Glutamatergic neuron (in vitro differentiated cells): ENCODE measurements at regions not wholly inside any gene's neighbourhood (a gene's known extent, or its start where the extent isn't known, plus 50 kb on each side); places are given as distances from the start of the nearest gene placed in this dataset.

Source experiments
- DNase-seq: peaks from one replicate; pipeline ENCODE4 v3.0.0; 2022
- H3K27ac Mint-ChIP-seq: one replicate; pipeline ENCODE4 v1.8.0; 2020; ENCODE audit warnings: mild to moderate bottlenecking, mixed read lengths, inconsistent platforms; ENCODE audit not compliant: unreplicated experiment
- H3K27me3 Mint-ChIP-seq: one replicate; pipeline ENCODE4 v1.8.0; 2020; ENCODE audit warnings: mild to moderate bottlenecking, moderate library complexity, mixed read lengths, inconsistent platforms; ENCODE audit not compliant: unreplicated experiment
- H3K36me3 Mint-ChIP-seq: one replicate; pipeline ENCODE4 v1.8.0; 2020; ENCODE audit warnings: mild to moderate bottlenecking, mixed read lengths, inconsistent platforms; ENCODE audit not compliant: unreplicated experiment
- H3K4me1 Mint-ChIP-seq: one replicate; pipeline ENCODE4 v1.8.0; 2020; ENCODE audit warnings: mild to moderate bottlenecking, low read depth, mixed read lengths, inconsistent platforms; ENCODE audit not compliant: unreplicated experiment
- H3K4me3 Mint-ChIP-seq: one replicate; pipeline ENCODE4 v1.8.0; 2020; ENCODE audit warnings: mild to moderate bottlenecking, mixed read lengths, inconsistent platforms; ENCODE audit not compliant: unreplicated experiment
- H3K9me3 Mint-ChIP-seq: one replicate; pipeline ENCODE4 v1.8.0; 2020; ENCODE audit warnings: mild to moderate bottlenecking, moderate library complexity, mixed read lengths, inconsistent platforms; ENCODE audit not compliant: unreplicated experiment
- TF ChIP-seq, protein P1 (sequence below): fragments of 200-600 bp; sonication (generic); IDR thresholded peaks from one replicate; pipeline ENCODE4 v1.5.0; 2021; ENCODE audit not compliant: partially characterized antibody, unreplicated experiment

DNA sequence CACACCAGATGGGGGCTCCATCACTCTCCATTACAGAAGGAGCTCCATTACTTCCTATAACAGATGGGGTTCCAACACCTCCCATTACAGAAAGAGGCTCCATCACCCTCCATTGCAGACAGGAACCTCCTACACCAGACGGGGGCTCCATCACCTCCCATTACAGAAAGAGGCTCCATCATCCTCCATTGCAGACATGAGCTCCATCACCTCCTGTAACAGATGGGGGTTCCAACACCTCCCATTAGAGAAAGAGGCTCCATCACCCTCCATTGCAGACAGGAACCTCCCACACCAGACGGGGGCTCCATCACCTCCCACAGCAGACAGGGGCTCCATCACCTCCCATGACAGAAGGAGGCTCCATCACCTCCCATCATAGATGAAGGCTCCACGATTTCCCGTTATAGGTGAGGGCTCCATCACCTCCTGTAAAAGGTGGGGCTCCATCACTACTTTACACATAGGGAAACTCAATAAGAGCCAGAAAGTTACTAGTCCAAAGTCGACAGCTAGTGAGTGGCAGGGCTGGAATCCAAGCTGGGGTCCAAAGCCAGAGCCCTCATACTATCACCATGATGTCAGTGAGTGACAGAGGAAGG is 224.8 kb downstream of the RBFOX3 start:
- DNase-seq, result no peak
- Mint-ChIP-seq H3K9me3 (peaks cover 28% of the 10 kb centered on the region), H3K4me1 (peaks cover 35% of the 10 kb centered on the region), H3K27me3 (peaks cover 21% of the 10 kb centered on the region), H3K27ac (no peak overlapping the region), H3K4me3 (no peak overlapping the region), H3K36me3 (peaks cover 1% of the 10 kb centered on the region)
- TF ChIP-seq, protein P1, sequence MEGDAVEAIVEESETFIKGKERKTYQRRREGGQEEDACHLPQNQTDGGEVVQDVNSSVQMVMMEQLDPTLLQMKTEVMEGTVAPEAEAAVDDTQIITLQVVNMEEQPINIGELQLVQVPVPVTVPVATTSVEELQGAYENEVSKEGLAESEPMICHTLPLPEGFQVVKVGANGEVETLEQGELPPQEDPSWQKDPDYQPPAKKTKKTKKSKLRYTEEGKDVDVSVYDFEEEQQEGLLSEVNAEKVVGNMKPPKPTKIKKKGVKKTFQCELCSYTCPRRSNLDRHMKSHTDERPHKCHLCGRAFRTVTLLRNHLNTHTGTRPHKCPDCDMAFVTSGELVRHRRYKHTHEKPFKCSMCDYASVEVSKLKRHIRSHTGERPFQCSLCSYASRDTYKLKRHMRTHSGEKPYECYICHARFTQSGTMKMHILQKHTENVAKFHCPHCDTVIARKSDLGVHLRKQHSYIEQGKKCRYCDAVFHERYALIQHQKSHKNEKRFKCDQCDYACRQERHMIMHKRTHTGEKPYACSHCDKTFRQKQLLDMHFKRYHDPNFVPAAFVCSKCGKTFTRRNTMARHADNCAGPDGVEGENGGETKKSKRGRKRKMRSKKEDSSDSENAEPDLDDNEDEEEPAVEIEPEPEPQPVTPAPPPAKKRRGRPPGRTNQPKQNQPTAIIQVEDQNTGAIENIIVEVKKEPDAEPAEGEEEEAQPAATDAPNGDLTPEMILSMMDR, result no peak

DNA sequence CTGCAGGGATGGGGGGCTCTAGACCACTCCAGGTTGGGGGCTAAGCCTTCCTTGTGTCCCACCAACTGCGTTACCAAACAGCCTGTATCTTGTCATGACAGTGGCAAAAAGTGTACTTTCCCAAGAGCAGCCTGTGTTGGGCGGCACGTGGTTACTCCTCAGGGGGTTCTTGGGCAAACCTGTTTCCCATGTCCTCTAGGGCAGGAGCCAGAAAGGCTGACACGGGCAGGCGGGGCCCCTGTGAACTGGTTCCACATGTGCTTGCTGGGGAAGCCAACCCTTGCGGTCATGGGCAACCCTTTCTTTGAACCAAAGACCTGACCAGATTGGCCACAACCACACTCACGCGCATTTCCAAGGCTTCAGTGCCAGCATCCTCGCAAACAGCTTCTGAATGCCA is 228.5 kb downstream of the RBFOX3 start:
- Mint-ChIP-seq H3K4me1 (peaks cover 25% of the 10 kb centered on the region), H3K4me3 (no peak overlapping the region), H3K27me3 (peaks cover 16% of the 10 kb centered on the region), H3K36me3 (no peaks in the 10 kb centered on the region), H3K9me3 (peaks cover 20% of the 10 kb centered on the region), H3K27ac (no peak overlapping the region)
- DNase-seq, result no peak
- TF ChIP-seq, protein P1, result no peak

DNA sequence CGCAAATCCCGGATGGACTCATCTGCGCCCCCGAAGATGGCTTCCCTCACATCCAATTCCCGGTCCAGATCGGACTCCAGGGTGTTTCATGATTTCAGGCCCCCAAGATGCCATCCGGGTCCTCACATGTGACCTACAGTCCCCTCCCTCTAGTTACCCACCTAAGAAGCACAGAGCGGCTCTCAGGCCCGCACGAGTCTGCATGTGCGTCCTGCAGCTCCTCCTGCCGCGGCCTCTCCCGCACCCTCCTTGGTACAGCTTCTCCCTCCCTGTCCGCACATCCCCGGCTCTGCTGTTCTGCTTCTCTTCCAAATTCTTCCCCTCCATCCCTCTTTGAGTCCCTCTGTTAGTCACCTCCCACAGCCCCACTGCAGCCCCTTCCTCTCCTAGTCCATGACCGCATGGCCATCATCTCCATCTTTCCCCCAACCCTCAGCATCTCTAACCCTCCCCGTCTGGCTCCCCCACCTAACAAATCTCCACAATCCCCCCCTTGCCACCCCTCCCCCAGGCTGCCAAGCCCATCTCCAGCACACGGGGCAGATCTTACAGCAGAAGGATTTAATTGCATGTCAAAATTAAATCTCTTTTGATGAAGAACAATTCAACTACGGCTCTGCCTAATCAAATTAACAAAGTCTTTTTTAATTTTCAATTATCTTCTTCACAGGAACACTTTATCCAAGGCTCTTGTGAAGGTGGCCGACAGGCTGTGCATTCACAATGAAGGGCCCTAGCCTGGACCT is 231.0 kb downstream of the RBFOX3 start:
- Mint-ChIP-seq H3K4me1 (peaks cover 30% of the 10 kb centered on the region), H3K36me3 (no peaks in the 10 kb centered on the region), H3K9me3 (peaks cover 11% of the 10 kb centered on the region), H3K27ac (no peak overlapping the region), H3K4me3 (no peak overlapping the region), H3K27me3 (peaks cover 26% of the 10 kb centered on the region)
- DNase-seq, result no peak
- TF ChIP-seq, protein P1, result no peak

DNA sequence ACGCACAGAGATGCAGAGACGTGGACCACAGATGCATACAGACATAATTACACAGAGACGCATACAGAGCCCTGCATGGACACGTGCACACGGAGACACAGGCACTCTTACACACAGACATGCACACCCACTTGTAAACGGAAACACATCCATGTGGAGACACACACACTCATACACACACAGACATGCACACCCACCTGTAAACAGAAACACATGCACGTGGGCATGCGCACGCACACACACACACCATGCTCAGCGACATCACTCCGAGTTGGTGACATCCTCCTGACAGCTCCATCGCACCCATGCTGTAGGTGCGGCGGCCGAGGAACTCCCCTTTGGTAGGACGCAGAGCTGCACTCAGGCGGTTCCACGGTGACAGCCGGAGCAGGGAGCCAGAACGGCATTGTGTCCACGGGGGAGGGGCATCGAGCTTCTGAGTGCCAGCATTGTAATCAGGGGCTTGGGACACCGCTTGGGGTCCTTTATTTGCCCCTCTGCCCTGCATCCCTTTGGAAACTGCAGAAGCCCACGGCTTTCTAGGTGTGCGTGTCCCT is 233.5 kb downstream of the RBFOX3 start:
- Mint-ChIP-seq H3K36me3 (no peaks in the 10 kb centered on the region), H3K9me3 (peaks cover 3% of the 10 kb centered on the region), H3K4me3 (peak overlapping the region; percentile 9), H3K27me3 (peaks cover 29% of the 10 kb centered on the region), H3K4me1 (peaks cover 27% of the 10 kb centered on the region), H3K27ac (no peak overlapping the region)
- no peak for DNase-seq
- TF ChIP-seq, protein P1, result no peak

DNA sequence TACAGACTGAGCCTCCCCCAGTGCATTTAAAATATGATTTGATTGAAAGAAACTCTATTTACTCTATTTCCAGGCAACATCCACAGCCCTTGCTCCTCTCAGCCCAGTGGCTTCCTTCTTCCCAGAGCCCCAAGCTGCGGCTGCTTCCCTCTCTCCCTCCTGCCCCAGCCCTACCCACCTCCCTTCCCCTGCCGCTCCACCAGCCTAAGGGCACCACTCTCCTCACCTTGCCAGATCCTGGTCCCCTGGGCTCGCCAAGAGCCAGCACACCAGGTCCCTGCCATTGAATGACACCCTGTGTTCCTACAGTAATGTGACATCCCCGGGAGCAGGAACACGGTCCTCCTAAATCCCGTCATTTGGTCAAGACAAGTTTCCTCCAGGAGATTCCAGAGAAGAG is 236.0 kb downstream of the RBFOX3 start:
- no peak for DNase-seq
- Mint-ChIP-seq H3K27ac (peak overlapping the region; percentile 67), H3K9me3 (peaks cover 10% of the 10 kb centered on the region), H3K4me1 (peaks cover 25% of the 10 kb centered on the region), H3K27me3 (peaks cover 30% of the 10 kb centered on the region), H3K4me3 (no peak overlapping the region), H3K36me3 (no peaks in the 10 kb centered on the region)
- TF ChIP-seq, protein P1, result no peak
